ENCODE measurements at regions not wholly inside any gene's neighbourhood (a gene's known extent, or its start where the extent isn't known, plus 50 kb on each side); places are given as distances from the start of the nearest gene placed in this dataset.

DNA sequence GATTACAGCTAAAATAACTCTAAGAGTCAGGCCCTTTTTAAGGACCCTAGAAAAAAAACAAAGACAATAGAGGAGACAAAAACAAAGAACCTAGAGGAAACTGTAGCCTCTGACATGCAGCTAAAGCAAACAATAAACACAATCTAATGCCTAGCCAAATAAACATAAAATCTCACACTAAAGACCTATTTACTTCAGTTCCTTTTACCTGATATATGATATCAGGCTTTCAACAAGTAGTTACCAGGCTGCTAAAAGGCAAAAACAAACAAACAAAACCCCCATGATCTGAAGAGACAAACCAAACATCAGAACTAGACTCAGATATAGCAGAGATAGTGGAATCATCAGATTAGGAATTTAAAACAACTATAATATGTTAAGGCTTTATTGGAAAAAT lies 226.5 kb upstream of the POU5F2 start:
- Histone ChIP-seq H3K79me2 (ENCODE audit: control insufficient read depth, insufficient read depth, low read length) (no peaks in the 10 kb centered on the region), H2AFZ (ENCODE audit: low read length) (no peak overlapping the region), H4K20me1 (ENCODE audit: control insufficient read depth, extremely low read depth, insufficient read depth, low read length) (no peaks in the 10 kb centered on the region), H3K4me2 (ENCODE audit: extremely low read depth, insufficient read depth, low read length) (no peak overlapping the region), H3K27me3 (ENCODE audit: control insufficient read depth, insufficient read depth, low read length) (no peaks in the 10 kb centered on the region), H3K27ac (ENCODE audit: insufficient read depth, low read length) (no peak overlapping the region), H3K9ac (ENCODE audit: insufficient read depth, low read length) (no peak overlapping the region), H3K9me3 (ENCODE audit: control insufficient read depth, insufficient read depth, low read depth, low read length) (no peaks in the 10 kb centered on the region), H3K36me3 (ENCODE audit: control insufficient read depth, insufficient read depth, low read length) (no peaks in the 10 kb centered on the region), H3K4me1 (ENCODE audit: control insufficient read depth, extremely low read depth, insufficient read depth, low read length) (no peaks in the 10 kb centered on the region), H3K4me3 (replicated peaks in 1 of 4; ENCODE audit: control extremely low read depth in 1 of 4, insufficient read depth in 1 of 4, low read depth in 3 of 4, low read length in 4 of 4) (no peak overlapping the region)
- no peak for DNase-seq (ENCODE audit: low read depth in 2 of 2)
- TF ChIP-seq, protein P1, sequence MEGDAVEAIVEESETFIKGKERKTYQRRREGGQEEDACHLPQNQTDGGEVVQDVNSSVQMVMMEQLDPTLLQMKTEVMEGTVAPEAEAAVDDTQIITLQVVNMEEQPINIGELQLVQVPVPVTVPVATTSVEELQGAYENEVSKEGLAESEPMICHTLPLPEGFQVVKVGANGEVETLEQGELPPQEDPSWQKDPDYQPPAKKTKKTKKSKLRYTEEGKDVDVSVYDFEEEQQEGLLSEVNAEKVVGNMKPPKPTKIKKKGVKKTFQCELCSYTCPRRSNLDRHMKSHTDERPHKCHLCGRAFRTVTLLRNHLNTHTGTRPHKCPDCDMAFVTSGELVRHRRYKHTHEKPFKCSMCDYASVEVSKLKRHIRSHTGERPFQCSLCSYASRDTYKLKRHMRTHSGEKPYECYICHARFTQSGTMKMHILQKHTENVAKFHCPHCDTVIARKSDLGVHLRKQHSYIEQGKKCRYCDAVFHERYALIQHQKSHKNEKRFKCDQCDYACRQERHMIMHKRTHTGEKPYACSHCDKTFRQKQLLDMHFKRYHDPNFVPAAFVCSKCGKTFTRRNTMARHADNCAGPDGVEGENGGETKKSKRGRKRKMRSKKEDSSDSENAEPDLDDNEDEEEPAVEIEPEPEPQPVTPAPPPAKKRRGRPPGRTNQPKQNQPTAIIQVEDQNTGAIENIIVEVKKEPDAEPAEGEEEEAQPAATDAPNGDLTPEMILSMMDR (conservative IDR thresholded peaks at IDR 0.05 in 1 of 2, IDR thresholded peaks at IDR 0.05 in 1 of 2; ENCODE audit: low read depth in 1 of 2, low read length in 2 of 2) = no peak
- no peak for TF ChIP-seq EZH2 (IDR thresholded peaks at IDR 0.05; ENCODE audit: low read length, missing control alignments)

DNA sequence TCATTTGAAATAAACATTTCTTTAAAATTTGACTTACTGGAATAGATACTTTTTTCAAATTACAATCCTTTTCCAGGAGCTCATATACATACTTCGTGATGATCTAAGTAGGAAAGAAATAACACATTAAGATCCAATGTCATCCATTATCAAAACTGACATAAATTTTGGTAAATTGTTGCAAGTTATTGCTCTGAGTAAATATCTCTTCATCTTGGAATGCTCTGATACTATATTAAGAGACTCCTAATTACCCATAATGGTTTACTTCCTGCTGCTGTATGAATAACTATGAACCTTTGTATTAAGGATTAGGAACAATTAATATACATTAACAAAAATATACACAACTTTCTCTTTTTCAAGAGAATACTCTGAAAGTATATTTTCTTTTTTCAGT lies 223.0 kb upstream of the POU5F2 start:
- no peak for DNase-seq (ENCODE audit: low read depth in 2 of 2)
- H4K20me1 ChIP-seq (ENCODE audit: control insufficient read depth, extremely low read depth, insufficient read depth, low read length) = no peaks in the 10 kb centered on the region
- no peak overlapping the region for H3K27ac ChIP-seq (ENCODE audit: insufficient read depth, low read length)
- no peak overlapping the region for H3K9ac ChIP-seq (ENCODE audit: insufficient read depth, low read length)
- H3K79me2 ChIP-seq (ENCODE audit: control insufficient read depth, insufficient read depth, low read length) = no peaks in the 10 kb centered on the region
- TF ChIP-seq, protein P1 (conservative IDR thresholded peaks at IDR 0.05 in 1 of 2, IDR thresholded peaks at IDR 0.05 in 1 of 2; ENCODE audit: low read depth in 1 of 2, low read length in 2 of 2) = no peak
- TF ChIP-seq EZH2 (IDR thresholded peaks at IDR 0.05; ENCODE audit: low read length, missing control alignments) = no peak
- no peak overlapping the region for H3K4me2 ChIP-seq (ENCODE audit: extremely low read depth, insufficient read depth, low read length)
- no peaks in the 10 kb centered on the region for H3K4me1 ChIP-seq (ENCODE audit: control insufficient read depth, extremely low read depth, insufficient read depth, low read length)
- no peaks in the 10 kb centered on the region for H3K9me3 ChIP-seq (ENCODE audit: control insufficient read depth, insufficient read depth, low read depth, low read length)
- H3K4me3 ChIP-seq (replicated peaks in 1 of 4; ENCODE audit: control extremely low read depth in 1 of 4, insufficient read depth in 1 of 4, low read depth in 3 of 4, low read length in 4 of 4) = no peak overlapping the region
- no peak overlapping the region for H2AFZ ChIP-seq (ENCODE audit: low read length)
- no peaks in the 10 kb centered on the region for H3K36me3 ChIP-seq (ENCODE audit: control insufficient read depth, insufficient read depth, low read length)
- no peaks in the 10 kb centered on the region for H3K27me3 ChIP-seq (ENCODE audit: control insufficient read depth, insufficient read depth, low read length)

DNA sequence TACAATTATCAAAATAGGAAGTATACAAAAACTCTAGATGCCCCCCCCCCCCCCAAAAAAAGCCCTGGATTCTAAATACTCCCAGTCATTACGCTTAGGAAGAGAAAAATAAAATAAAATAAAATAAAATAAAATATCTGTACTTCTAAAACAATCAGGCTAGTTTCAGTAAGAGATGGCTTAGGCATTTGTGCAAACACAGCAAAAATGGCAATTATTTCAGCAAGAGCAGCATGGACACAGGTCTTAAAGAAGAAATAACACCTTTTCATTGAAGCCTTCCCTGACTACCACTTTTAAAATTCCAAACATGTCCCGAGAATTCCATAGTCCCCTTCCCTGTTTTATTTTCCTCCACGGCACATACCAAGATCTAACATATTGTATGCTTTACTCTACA lies 218.6 kb upstream of the POU5F2 start:
- Histone ChIP-seq H3K4me3 (replicated peaks in 1 of 4; ENCODE audit: control extremely low read depth in 1 of 4, insufficient read depth in 1 of 4, low read depth in 3 of 4, low read length in 4 of 4) (no peak overlapping the region), H3K27me3 (ENCODE audit: control insufficient read depth, insufficient read depth, low read length) (no peaks in the 10 kb centered on the region), H2AFZ (ENCODE audit: low read length) (no peak overlapping the region), H3K4me2 (ENCODE audit: extremely low read depth, insufficient read depth, low read length) (no peak overlapping the region), H4K20me1 (ENCODE audit: control insufficient read depth, extremely low read depth, insufficient read depth, low read length) (no peaks in the 10 kb centered on the region), H3K79me2 (ENCODE audit: control insufficient read depth, insufficient read depth, low read length) (no peaks in the 10 kb centered on the region), H3K9ac (ENCODE audit: insufficient read depth, low read length) (no peak overlapping the region), H3K27ac (ENCODE audit: insufficient read depth, low read length) (no peak overlapping the region), H3K4me1 (ENCODE audit: control insufficient read depth, extremely low read depth, insufficient read depth, low read length) (no peaks in the 10 kb centered on the region), H3K36me3 (ENCODE audit: control insufficient read depth, insufficient read depth, low read length) (no peaks in the 10 kb centered on the region), H3K9me3 (ENCODE audit: control insufficient read depth, insufficient read depth, low read depth, low read length) (no peaks in the 10 kb centered on the region)
- TF ChIP-seq, protein P1 (conservative IDR thresholded peaks at IDR 0.05 in 1 of 2, IDR thresholded peaks at IDR 0.05 in 1 of 2; ENCODE audit: low read depth in 1 of 2, low read length in 2 of 2) = no peak
- no peak for DNase-seq (ENCODE audit: low read depth in 2 of 2)
